ENCODE measurements at regions not wholly inside any gene's neighbourhood (a gene's known extent, or its start where the extent isn't known, plus 50 kb on each side); places are given as distances from the start of the nearest gene placed in this dataset.

DNA sequence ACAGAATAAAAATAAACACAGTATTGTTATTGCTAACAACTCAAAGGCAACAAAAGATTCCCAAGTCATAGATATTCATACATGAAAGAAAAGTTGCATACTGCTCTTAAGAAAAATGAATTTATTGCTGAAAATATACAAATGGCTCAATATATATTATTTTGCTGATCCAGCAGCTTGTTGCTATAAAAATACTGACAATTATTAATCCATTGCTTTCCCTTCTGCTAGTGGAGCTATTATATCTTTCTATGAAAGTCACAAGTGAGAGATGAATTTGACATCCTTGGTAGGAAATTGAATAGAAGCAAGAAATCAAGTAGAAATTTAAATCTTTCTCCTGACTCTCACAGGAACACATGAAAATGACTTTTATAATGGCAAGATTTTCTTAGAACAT lies 179.2 kb upstream of the MBNL1 start:
- H3K27ac ChIP-seq (ENCODE audit: insufficient read depth, low read length, poor library complexity, severe bottlenecking): no peak overlapping the region
- no peaks in the 10 kb centered on the region for H3K4me1 ChIP-seq (ENCODE audit: control insufficient read depth, insufficient read depth, low read length, poor library complexity, severe bottlenecking)
- H3K9me3 ChIP-seq (ENCODE audit: control insufficient read depth, low read length): no peaks in the 10 kb centered on the region
- H3K36me3 ChIP-seq (ENCODE audit: control insufficient read depth, insufficient read depth, low read length): no peaks in the 10 kb centered on the region
- no peak overlapping the region for H3K4me3 ChIP-seq (ENCODE audit: insufficient read depth, low read depth, low read length, poor library complexity, severe bottlenecking)
- H3K27me3 ChIP-seq (replicated peaks; ENCODE audit: control insufficient read depth, insufficient read depth, low read length, poor library complexity, severe bottlenecking): no peaks in the 10 kb centered on the region
- no peak for DNase-seq

DNA sequence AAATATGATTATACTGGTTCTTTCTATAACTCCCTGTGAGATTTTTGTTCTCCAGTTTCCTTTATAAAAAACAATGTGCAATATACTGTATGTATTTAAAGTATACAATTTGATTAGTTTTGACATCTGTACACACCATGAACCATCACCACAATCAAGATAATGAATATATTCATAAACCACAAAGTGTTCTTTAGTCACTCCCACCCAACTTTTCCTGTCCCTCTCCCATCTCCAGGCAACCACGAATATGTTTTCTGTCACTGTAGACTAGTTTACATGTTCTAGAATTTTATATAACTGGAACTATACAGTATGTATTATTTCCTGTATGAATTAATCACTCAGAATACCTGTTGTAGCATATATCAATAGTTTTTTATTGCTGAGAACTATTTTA lies 177.0 kb upstream of the MBNL1 start:
- no peak overlapping the region for H3K4me3 ChIP-seq (ENCODE audit: insufficient read depth, low read depth, low read length, poor library complexity, severe bottlenecking)
- no peak for DNase-seq
- no peaks in the 10 kb centered on the region for H3K9me3 ChIP-seq (ENCODE audit: control insufficient read depth, low read length)
- H3K4me1 ChIP-seq (ENCODE audit: control insufficient read depth, insufficient read depth, low read length, poor library complexity, severe bottlenecking): no peaks in the 10 kb centered on the region
- no peak overlapping the region for H3K27ac ChIP-seq (ENCODE audit: insufficient read depth, low read length, poor library complexity, severe bottlenecking)
- H3K27me3 ChIP-seq (replicated peaks; ENCODE audit: control insufficient read depth, insufficient read depth, low read length, poor library complexity, severe bottlenecking): no peaks in the 10 kb centered on the region
- H3K36me3 ChIP-seq (ENCODE audit: control insufficient read depth, insufficient read depth, low read length): no peaks in the 10 kb centered on the region

DNA sequence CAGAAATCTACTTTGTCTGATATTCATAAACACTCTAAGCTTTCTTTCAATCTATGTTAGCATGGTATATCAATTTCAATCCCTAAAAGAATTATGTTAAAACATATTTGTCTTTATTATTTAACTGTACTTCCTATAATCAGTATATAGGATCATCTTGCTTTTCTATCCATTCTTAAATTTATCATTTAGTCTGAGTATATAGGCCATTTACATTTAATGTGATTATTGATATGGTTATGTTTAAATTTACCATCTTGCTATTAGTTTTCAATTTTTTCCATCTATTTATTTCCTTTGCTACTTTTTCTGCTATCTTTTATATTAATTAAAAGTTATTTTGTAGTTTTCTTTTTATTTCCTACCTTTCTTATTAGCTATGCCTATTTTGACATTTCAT lies 174.8 kb upstream of the MBNL1 start:
- H3K9me3 ChIP-seq (ENCODE audit: control insufficient read depth, low read length): no peaks in the 10 kb centered on the region
- DNase-seq: no peak
- no peaks in the 10 kb centered on the region for H3K36me3 ChIP-seq (ENCODE audit: control insufficient read depth, insufficient read depth, low read length)
- no peak overlapping the region for H3K4me3 ChIP-seq (ENCODE audit: insufficient read depth, low read depth, low read length, poor library complexity, severe bottlenecking)
- no peak overlapping the region for H3K27ac ChIP-seq (ENCODE audit: insufficient read depth, low read length, poor library complexity, severe bottlenecking)
- H3K27me3 ChIP-seq (replicated peaks; ENCODE audit: control insufficient read depth, insufficient read depth, low read length, poor library complexity, severe bottlenecking): no peaks in the 10 kb centered on the region
- no peaks in the 10 kb centered on the region for H3K4me1 ChIP-seq (ENCODE audit: control insufficient read depth, insufficient read depth, low read length, poor library complexity, severe bottlenecking)

DNA sequence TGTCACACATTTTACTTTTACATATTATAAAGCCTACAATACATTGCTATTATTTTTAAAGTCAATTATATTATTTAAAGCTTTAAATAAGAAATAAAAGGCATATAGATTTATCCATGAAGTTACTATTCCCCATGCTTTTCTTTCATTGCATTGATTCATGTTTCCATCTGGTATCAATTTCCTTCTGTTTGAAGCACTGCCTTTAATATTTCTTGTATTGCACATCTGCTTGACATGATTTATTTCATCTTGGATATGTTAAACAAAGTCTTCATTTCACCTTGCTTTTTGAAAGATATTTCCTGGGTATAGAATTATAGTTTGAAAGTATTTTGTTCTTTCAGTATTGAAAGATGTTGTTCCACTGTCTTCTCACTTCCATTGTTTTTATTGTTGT lies 174.3 kb upstream of the MBNL1 start:
- no peak for DNase-seq
- no peaks in the 10 kb centered on the region for H3K27me3 ChIP-seq (replicated peaks; ENCODE audit: control insufficient read depth, insufficient read depth, low read length, poor library complexity, severe bottlenecking)
- H3K4me1 ChIP-seq (ENCODE audit: control insufficient read depth, insufficient read depth, low read length, poor library complexity, severe bottlenecking): no peaks in the 10 kb centered on the region
- H3K9me3 ChIP-seq (ENCODE audit: control insufficient read depth, low read length): no peaks in the 10 kb centered on the region
- no peak overlapping the region for H3K4me3 ChIP-seq (ENCODE audit: insufficient read depth, low read depth, low read length, poor library complexity, severe bottlenecking)
- H3K27ac ChIP-seq (ENCODE audit: insufficient read depth, low read length, poor library complexity, severe bottlenecking): no peak overlapping the region
- H3K36me3 ChIP-seq (ENCODE audit: control insufficient read depth, insufficient read depth, low read length): no peaks in the 10 kb centered on the region

DNA sequence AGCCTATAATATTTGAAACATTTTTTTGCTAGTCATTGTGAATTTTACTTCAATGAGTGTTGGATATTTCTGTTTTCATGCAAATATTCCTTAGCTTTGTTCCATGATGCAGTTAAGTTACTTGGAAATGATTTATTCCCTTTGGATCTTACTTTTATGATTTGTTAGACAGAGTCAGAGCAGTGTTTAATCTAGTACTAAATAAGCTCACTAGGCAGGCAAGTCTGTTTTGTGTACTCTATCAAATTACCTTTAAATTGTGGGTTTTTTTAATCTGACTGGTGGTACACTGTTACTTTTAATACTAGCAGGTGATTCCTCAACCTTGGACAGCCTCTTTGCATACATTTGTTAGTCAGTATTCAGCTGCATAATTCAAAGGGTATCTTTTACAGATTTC lies 173.3 kb upstream of the MBNL1 start:
- DNase-seq: no peak
- Histone ChIP-seq H3K4me1 (ENCODE audit: control insufficient read depth, insufficient read depth, low read length, poor library complexity, severe bottlenecking) (no peaks in the 10 kb centered on the region), H3K27me3 (replicated peaks; ENCODE audit: control insufficient read depth, insufficient read depth, low read length, poor library complexity, severe bottlenecking) (no peaks in the 10 kb centered on the region), H3K36me3 (ENCODE audit: control insufficient read depth, insufficient read depth, low read length) (no peaks in the 10 kb centered on the region), H3K9me3 (ENCODE audit: control insufficient read depth, low read length) (no peaks in the 10 kb centered on the region), H3K27ac (ENCODE audit: insufficient read depth, low read length, poor library complexity, severe bottlenecking) (no peak overlapping the region), H3K4me3 (ENCODE audit: insufficient read depth, low read depth, low read length, poor library complexity, severe bottlenecking) (no peak overlapping the region)

DNA sequence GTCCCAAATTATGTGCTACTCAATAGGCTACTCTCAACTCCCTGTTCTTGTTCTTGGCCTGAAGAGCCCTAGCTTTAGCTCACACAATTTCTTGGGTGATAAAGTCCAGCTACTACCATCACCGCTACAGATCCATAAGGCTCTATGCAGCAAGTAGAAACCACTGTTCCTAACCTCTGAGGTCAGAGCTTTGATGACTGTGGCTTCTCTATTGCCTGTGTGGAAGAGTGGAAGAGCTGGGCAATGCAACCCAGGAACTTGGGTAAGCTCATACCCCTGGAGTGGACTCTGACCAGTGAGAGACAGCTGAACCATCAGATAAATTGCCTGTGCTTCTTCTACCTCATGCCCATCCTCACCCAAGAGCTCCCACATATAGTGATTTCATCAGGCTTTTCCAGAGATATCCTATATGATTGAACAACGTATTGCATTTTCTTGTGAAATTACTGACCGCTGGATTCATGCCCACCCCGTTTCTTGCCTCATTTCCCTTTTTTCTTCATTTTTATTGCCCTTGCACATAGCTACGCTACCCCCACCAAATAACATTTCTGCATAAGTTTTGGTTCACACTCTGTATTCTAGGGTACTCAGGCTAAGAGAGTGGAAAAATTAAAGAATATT lies 172.3 kb upstream of the MBNL1 start:
- Histone ChIP-seq H3K27ac (ENCODE audit: insufficient read depth, low read length, poor library complexity, severe bottlenecking) (no peak overlapping the region), H3K36me3 (ENCODE audit: control insufficient read depth, insufficient read depth, low read length) (no peaks in the 10 kb centered on the region), H3K27me3 (replicated peaks; ENCODE audit: control insufficient read depth, insufficient read depth, low read length, poor library complexity, severe bottlenecking) (no peaks in the 10 kb centered on the region), H3K4me3 (ENCODE audit: insufficient read depth, low read depth, low read length, poor library complexity, severe bottlenecking) (no peak overlapping the region), H3K9me3 (ENCODE audit: control insufficient read depth, low read length) (no peaks in the 10 kb centered on the region), H3K4me1 (ENCODE audit: control insufficient read depth, insufficient read depth, low read length, poor library complexity, severe bottlenecking) (no peaks in the 10 kb centered on the region)
- no peak for DNase-seq

DNA sequence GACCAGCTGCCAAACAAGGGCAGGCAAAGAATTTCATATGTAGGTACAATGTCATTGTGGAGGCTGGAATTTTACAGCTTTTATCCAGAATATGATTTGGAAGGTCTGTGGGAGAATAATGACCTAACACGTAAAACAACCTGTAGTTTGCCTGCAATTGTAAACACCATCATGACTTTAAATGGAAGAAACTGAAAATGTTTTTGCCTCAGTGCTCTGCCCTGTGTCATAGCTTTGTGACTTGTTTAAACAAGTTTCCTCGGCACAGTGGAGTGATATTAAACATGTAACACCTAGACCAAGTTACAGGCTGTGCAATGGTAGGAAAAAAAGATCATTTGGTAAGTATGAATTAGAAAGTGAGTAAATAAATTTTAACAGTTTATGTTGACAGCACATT lies 171.6 kb upstream of the MBNL1 start:
- Histone ChIP-seq H3K9me3 (ENCODE audit: control insufficient read depth, low read length) (no peaks in the 10 kb centered on the region), H3K27me3 (replicated peaks; ENCODE audit: control insufficient read depth, insufficient read depth, low read length, poor library complexity, severe bottlenecking) (no peaks in the 10 kb centered on the region), H3K4me3 (ENCODE audit: insufficient read depth, low read depth, low read length, poor library complexity, severe bottlenecking) (no peak overlapping the region), H3K4me1 (ENCODE audit: control insufficient read depth, insufficient read depth, low read length, poor library complexity, severe bottlenecking) (no peaks in the 10 kb centered on the region), H3K36me3 (ENCODE audit: control insufficient read depth, insufficient read depth, low read length) (no peaks in the 10 kb centered on the region), H3K27ac (ENCODE audit: insufficient read depth, low read length, poor library complexity, severe bottlenecking) (no peak overlapping the region)
- DNase-seq: no peak

DNA sequence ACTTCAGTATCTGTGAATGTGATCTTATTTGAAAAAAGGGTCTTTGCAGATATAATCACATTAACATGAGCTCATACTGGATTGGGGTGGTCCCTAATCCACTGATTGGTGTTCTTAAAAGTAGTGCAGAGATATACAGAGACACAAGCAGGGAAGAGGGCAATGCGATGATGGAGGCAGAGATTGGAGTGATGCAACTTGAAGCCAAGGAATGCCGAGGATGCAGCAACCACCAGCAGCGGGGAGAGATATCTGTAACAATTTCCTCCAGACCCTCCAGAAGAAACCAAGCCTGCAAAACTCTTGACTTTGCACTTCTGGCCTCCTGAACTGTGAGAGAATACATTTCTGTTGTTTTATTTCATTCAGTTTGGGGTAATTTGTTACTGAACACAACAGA lies 171.0 kb upstream of the MBNL1 start:
- Histone ChIP-seq H3K9me3 (ENCODE audit: control insufficient read depth, low read length) (no peaks in the 10 kb centered on the region), H3K36me3 (ENCODE audit: control insufficient read depth, insufficient read depth, low read length) (no peaks in the 10 kb centered on the region)

DNA sequence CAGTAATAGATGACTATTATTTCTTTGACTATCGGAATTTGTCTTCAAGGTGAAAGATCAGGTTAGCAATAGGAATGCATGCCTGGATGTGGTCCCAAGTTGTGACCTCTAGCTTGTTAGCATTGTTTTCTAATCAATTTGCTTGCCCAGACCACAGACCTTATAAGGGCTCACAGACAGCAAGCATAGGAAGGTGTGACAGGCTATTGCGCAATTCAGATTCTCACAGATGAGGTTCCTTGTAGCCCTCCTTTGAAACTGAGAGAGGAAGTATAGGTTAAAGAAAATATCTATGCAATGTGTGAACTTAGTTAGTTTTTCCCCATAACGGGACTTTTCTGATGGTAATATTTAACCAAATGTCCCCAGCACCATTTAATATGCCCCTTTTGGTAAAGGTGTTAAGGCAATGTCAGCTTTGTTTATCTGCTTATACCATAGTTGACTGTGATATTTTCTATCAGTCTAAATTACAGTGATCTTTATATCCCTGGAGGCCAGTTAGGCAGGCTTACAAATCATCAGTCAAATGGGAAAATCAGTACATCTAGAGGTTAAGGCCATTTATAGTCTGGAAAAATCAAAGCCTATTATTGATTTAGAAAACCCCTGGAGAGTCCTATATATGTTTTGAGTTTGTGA lies 168.1 kb upstream of the MBNL1 start:
- Histone ChIP-seq H3K27ac (ENCODE audit: insufficient read depth, low read length, poor library complexity, severe bottlenecking) (no peak overlapping the region), H3K27me3 (replicated peaks; ENCODE audit: control insufficient read depth, insufficient read depth, low read length, poor library complexity, severe bottlenecking) (no peaks in the 10 kb centered on the region), H3K36me3 (ENCODE audit: control insufficient read depth, insufficient read depth, low read length) (no peaks in the 10 kb centered on the region), H3K4me1 (ENCODE audit: control insufficient read depth, insufficient read depth, low read length, poor library complexity, severe bottlenecking) (no peaks in the 10 kb centered on the region), H3K9me3 (ENCODE audit: control insufficient read depth, low read length) (no peaks in the 10 kb centered on the region), H3K4me3 (ENCODE audit: insufficient read depth, low read depth, low read length, poor library complexity, severe bottlenecking) (no peak overlapping the region)
- DNase-seq: no peak

More for the DNA sequence above, 171.0 kb upstream of the MBNL1 start:
- H3K27me3 ChIP-seq (replicated peaks; ENCODE audit: control insufficient read depth, insufficient read depth, low read length, poor library complexity, severe bottlenecking): no peaks in the 10 kb centered on the region
- no peaks in the 10 kb centered on the region for H3K4me1 ChIP-seq (ENCODE audit: control insufficient read depth, insufficient read depth, low read length, poor library complexity, severe bottlenecking)
- no peak overlapping the region for H3K4me3 ChIP-seq (ENCODE audit: insufficient read depth, low read depth, low read length, poor library complexity, severe bottlenecking)
- H3K27ac ChIP-seq (ENCODE audit: insufficient read depth, low read length, poor library complexity, severe bottlenecking): no peak overlapping the region
- DNase-seq: no peak

DNA sequence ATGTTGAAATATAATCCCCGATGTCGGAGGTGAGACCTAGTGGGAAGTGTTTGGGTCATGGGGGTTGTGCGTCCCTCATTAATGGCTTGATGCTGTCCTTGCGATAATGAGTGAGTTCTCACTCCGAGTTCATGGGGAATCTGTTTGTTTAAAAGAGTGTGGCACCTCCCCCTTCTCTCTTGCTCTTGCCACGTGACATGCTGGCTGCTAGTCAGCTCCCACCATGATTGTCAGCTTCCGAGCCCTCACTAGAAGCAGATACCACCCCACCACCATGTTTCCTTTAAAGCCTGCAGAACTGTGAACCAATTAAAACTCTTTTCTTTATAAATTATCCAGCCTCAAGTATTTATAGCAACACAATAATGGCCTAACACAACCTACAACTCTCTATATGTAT lies 166.3 kb upstream of the MBNL1 start:
- Histone ChIP-seq H3K4me3 (ENCODE audit: insufficient read depth, low read depth, low read length, poor library complexity, severe bottlenecking) (no peak overlapping the region), H3K27me3 (replicated peaks; ENCODE audit: control insufficient read depth, insufficient read depth, low read length, poor library complexity, severe bottlenecking) (no peaks in the 10 kb centered on the region), H3K4me1 (ENCODE audit: control insufficient read depth, insufficient read depth, low read length, poor library complexity, severe bottlenecking) (no peaks in the 10 kb centered on the region), H3K27ac (ENCODE audit: insufficient read depth, low read length, poor library complexity, severe bottlenecking) (no peak overlapping the region), H3K36me3 (ENCODE audit: control insufficient read depth, insufficient read depth, low read length) (no peaks in the 10 kb centered on the region), H3K9me3 (ENCODE audit: control insufficient read depth, low read length) (no peaks in the 10 kb centered on the region)
- DNase-seq: no peak

Data from effector memory CD4-positive, alpha-beta T cell (primary cell).